ENCODE measurements at regions not wholly inside any gene's neighbourhood (a gene's known extent, or its start where the extent isn't known, plus 50 kb on each side); places are given as distances from the start of the nearest gene placed in this dataset.

GRCh38 chr5:68965926-68966325 is 127.9 kb upstream of the SLC30A5 start:
- DNase-seq = no peak

DNA sequence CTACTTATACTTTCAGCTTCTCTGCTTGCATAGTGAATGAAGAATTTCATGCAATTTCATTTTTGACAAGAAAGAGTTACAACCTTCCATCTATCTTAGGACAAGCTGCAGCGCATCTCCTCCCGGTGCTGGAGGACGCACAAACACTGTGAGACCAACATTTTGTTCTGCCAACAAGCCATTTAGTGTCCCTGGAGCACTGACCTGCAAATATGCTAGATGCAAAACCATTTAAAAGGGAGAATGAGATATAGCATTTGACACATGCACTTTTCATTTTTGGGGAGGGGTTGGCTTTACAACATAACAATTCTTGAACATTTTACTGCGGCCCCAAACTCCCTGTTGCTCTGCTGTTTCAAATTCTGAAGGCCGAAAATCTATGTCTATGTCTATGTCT is 127.2 kb upstream of the SLC30A5 start:
- no peak for DNase-seq

- DNase-seq = no peak
Observed at GRCh38 chr5:68968429-68968828, 125.4 kb upstream of the SLC30A5 start.

DNA sequence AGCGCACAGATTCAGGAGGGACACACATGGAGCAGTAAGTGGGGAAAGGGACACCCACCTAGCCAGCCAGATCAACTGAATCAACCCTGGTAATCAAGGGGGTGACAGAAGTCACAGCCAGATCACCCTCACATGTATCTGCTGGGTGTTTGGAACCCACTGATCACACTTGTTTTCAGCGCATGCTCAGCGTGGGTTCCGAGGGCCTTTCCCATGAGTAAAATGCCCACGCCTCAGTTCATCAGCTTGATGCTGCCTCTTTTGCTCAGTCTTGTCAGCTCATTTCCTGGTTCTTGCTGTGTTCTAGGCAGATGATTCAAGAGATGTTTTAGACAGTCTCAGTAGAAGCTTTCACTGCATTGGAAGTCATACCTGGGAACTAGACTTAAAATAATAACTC is 123.2 kb upstream of the SLC30A5 start:
- peak in 1 of 51 donors; percentile 21 for DNase-seq

DNA sequence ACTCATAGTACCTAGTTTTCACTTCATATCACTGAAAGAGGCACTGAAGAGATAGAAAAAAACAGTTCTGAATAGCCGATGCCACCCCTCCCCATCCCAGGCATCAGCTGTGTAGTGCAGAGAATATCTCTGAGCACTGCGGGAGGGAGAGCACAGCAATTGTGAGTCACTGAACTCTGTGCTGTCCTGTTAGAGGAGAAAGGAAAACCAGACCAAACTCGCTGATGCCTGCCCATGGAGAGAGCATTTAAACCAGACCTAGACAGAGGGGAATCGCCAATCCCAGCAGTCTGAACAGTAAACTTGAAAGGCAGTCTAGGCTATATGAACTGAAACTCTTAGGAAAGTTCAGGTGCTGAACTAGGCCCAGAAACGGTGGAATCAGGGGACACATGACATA is 120.1 kb upstream of the SLC30A5 start:
- DNase-seq = no peak

- no peak for DNase-seq
Observed at GRCh38 chr5:68983043-68983442, 110.8 kb upstream of the SLC30A5 start.

DNA sequence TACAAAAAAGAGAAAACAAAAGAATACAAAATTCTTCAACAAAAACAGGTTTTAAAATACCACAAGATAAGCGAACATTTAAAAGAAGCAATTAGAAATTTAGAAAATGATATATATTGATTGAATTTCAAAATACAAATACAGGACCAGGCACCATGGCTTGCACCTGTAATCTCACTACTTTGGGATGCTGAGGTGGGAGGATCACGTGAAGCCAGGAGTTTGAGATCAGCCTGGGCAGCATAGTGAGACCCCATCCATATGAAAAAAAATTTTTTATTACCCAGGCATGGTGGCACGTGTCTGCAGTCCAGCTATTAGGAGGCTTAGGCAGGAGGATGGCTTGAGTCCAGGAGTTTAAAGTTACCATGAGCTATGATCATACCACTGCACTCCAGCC is 109.9 kb upstream of the SLC30A5 start:
- DNase-seq = no peak

DNA sequence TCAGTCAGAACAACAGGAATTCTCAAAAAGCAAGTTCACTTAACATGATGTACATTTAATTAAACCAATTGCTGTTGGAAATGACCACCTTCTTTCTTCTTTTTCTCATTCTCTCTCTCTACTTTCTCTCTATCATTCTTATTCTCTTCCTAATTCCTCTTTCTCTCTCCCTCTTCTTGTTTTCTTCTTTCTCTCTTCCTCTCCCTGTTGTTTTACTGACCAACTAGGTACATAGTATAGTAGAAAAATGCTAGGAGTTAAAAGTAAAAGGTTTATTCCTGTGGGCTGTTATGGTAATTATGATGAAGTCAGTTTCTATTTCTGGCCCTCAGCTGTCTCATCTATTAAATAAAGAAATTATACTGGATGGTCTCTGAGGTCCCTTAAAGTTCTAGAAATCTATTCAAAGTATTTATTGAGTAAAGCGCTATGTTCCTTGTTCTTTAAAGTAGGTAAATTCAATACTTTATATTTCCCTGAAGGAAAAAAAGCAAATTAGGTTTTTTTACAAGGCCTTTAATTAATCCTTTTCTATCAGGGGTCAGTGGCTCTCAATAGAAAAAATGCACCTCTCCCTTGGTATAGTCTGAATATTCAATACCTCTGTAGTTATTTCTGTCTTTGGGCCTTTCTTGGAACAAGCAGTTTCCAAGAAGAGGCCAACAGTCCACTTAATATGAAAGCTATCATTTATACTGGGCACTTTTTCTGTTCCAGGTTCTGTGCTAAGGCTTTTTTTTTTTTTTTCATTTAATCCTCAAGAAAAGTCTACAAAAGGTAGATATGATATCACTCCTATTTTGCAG is 102.3 kb upstream of the SLC30A5 start:
- DNase-seq = no peak

DNA sequence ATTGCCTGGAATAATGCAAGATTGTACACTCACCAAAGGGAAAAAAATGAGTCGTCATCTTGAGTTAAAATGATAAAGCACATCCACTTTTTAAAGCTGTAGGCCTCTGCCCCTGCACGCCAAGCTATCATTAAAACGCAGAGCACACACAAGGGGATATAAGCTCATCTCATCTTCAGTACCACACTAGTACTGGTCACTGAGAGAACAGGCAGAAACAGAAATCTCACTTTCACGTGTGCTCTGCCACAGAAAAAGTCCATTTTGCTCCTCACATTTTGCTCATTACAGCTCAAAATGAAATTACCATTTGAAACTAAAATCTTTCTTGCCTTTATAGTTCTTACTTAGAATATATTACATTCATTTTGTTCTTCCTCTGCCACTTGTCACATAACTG is 99.2 kb upstream of the SLC30A5 start:
- no peak for DNase-seq

- no peak for DNase-seq
Observed at GRCh38 chr5:68995845-68996545, 97.8 kb upstream of the SLC30A5 start.

GRCh38 chr5:68999181-68999580 is 94.6 kb upstream of the SLC30A5 start:
- DNase-seq = no peak

GRCh38 chr5:69000216-69000919 is 93.4 kb upstream of the SLC30A5 start:
- no peak for DNase-seq

DNA sequence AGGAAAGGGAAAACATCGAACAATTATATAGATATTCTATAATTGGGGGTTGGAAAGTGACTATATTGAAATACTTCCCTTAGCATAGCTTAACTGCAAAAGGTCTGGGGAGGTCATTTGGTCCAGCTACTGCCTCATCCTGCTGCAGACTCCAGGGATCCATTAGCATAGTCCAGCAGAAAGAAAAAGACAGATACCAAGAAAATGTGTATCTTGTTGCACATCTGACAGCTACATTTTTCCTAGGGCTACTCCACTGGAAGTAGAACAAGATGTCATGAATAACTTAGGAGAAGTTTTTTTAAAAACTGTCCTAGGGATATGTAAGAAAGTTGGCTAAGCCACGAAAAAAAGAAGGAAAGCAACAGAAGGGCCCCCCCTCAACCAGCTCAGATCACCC is 92.9 kb upstream of the SLC30A5 start:
- no peak for DNase-seq

DNA sequence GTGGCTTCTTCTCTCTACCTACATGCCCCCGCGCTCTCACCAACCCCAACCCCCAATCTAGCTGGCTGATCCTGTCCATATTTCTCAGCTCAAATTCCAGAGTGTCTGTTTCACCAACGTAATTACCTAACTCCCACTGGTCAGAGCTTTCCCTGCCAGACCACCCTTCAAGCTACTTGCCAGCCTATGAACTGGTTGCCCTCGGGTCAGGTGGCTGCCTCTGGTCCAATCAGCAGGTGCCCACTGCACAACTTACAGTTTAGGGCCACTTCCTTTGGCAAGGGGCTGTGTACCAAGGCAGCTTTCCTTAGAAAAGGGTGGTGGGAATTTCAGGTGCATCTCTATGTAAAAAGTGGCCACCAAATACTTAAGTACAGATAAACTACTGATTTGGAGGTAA is 92.2 kb upstream of the SLC30A5 start:
- no peak for DNase-seq

DNA sequence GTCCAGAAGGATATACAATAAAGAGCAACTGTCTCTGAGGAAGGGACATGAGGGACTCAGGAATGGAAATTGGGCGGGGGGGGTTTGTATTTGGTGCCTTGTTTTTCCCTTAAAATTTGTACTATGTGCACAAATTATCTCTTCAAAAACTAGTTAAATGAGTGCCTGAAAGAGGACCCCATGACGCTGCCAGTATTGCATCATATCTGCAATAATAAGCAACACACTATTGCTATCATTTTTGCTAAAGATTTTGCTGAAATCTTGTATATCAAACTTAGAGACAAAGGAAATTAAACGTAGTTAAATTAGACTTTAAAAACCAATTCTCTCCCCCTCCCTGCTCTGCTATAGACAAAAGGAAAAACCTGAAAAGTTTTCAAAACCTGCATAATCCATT is 89.7 kb upstream of the SLC30A5 start:
- no peak for DNase-seq

GRCh38 chr5:69004676-69005075 is 89.1 kb upstream of the SLC30A5 start:
- no peak for DNase-seq

DNA sequence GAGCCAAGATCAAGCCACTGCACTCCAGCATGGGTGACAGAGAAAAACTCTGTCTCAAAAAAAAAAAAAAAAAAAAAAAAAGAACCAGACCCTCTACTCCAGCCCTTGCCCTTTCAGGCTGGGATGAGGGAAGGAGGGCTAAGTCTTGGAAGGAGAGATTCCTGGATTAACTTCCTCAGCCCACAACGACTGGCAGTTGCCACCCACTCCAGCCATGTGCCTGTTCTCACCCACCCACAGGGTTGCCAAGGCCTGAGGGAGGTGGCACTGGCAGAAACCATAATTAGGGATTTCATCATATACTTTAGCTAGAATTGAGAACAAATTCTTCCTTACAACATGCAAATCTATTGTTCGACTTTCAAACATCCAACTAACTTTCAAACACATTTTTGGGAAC is 87.8 kb upstream of the SLC30A5 start:
- DNase-seq = peak in 5 of 51 donors; percentile 4 to 46 (median 19)

- peak in 1 of 51 donors; percentile 73 for DNase-seq
Observed at GRCh38 chr5:69007163-69007562, 86.7 kb upstream of the SLC30A5 start.

DNA sequence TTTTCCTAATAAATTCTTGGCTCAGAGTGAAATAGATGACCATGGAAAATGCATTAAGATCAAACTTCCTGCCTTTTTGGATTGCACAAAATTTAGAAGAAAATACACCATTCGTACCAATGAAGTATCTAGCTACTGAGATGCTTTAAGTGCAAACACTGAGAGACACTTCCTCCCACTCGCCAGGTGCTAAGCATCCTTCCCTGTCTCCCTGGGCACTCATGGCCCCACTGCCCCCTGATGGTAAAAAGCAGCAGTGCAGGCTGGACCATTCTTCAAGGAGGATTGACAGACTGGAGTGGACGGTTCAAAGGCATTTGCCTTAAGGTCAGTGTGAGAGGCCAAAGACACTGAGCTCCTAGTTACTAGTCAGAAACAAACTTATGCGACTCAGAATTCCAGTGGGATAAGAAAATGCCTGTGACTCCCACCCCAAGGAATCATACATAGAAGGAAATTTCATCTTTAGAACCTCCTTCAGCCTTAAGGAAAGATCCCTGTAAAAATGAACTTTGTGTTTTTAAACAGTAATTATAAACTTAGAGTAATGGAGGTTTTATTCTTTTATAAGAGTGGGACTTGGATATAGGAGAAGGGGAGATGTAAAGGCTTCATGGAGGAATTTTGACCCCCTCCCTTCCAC is 86.0 kb upstream of the SLC30A5 start:
- DNase-seq = peak in 37 of 51 donors; percentile 1 to 58 (median 17)

- no peak for DNase-seq
Observed at GRCh38 chr5:69010476-69010875, 83.3 kb upstream of the SLC30A5 start.

DNA sequence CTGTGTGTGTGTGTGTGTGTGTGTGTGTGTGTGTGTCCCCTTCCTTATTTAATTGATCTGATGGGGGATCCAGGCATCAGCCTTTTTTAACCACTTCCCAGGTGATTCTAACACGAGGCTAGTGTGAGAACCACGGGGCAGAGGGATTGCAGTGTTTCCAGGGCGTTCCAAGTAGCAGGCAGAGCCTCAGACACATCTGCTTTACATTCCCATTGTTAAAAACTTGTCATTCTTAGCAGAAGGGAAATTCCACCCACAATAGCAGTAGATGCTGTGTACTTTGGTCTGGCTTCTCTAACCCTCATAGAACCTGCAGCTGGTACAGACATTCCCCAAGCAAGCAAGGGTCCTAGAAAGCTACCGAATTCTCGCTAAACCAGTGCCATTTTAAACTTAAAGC is 81.9 kb upstream of the SLC30A5 start:
- DNase-seq = no peak

- no peak for DNase-seq
Observed at GRCh38 chr5:69013481-69013880, 80.3 kb upstream of the SLC30A5 start.

All from hypothalamus (tissue), 51 donors.